Endothelial cell of umbilical vein (primary cell): ENCODE measurements at regions not wholly inside any gene's neighbourhood (a gene's known extent, or its start where the extent isn't known, plus 50 kb on each side); places are given as distances from the start of the nearest gene placed in this dataset.
A peak's percentile ranks its signal among the peaks of the same experiment; 100 is the strongest.

Source experiments
- BruUV-seq: library from RNA; stranded (reverse); fragments of 400-500 nt; replicated peaks from 2 replicates; lab custom pipeline; 2021; lab: Mats Ljungman, UMichigan
- CTCF ChIA-PET: fragments of 300-600, 350-600 bp; sonication (Branson Sonifier 250); formaldehyde crosslinking; loops from one replicate; lab custom pipeline; 2021; ENCODE audit warnings: antibody characterized with exemption, inconsistent platforms; lab: Charles Lee
- POLR2A ChIA-PET: fragments of 300-600, 350-600 bp; sonication (Branson Sonifier 250); formaldehyde crosslinking; loops from one replicate; lab custom pipeline; 2021; ENCODE audit warnings: antibody characterized with exemption, inconsistent platforms; lab: Charles Lee
- DNase-seq: peaks from one replicate; pipeline ENCODE4 v3.0.0-alpha.2; 2011; ENCODE audit warnings: low read depth, low spot score
- FAIRE-seq: peaks from 2 replicates; lab custom pipeline; 2011; peaks lifted over from hg19 to GRCh38; lab: Jason Lieb, UNC
- H2AFZ ChIP-seq: 2 replicates; pipeline ENCODE4 v1.6.0; 2012; ENCODE audit warnings: low read depth, low read length, control low read depth, inconsistent platforms
- H3K27ac ChIP-seq: 2 replicates; pipeline ENCODE4 v1.5.1; 2011; ENCODE audit warnings: low read depth, mild to moderate bottlenecking, control low read depth, low read length, moderate library complexity; ENCODE audit not compliant: insufficient read depth
- H3K27me3 ChIP-seq, 2 experiments: 2 replicates each; pipeline versions ENCODE4 v1.6.0 to v1.6.1; 2011; ENCODE audit warnings: low read length in 2 of 2, mixed read lengths in 1 of 2; ENCODE audit not compliant: control insufficient read depth in 2 of 2, insufficient read depth in 2 of 2
- H3K36me3 ChIP-seq, 2 experiments: 2 replicates in 1 of 2; 3 replicates in 1 of 2; pipeline ENCODE4 v1.5.1; 2011; ENCODE audit warnings: low read length in 2 of 2, mild to moderate bottlenecking in 1 of 2, moderate library complexity in 1 of 2; ENCODE audit not compliant: control insufficient read depth in 2 of 2, insufficient read depth in 2 of 2; ENCODE audit errors: extremely low read depth in 1 of 2
- H3K4me1 ChIP-seq: 3 replicates; pipeline ENCODE4 v1.5.1; 2011; ENCODE audit warnings: mild to moderate bottlenecking, low read length; ENCODE audit not compliant: control insufficient read depth, insufficient read depth; ENCODE audit errors: extremely low read depth
- H3K4me2 ChIP-seq: 2 replicates; pipeline ENCODE4 v1.6.1; 2011; ENCODE audit warnings: low read length, control low read depth, mixed read lengths; ENCODE audit not compliant: insufficient read depth
- H3K4me3 ChIP-seq, 3 experiments: fragments of 200-600 bp in 1 of 3; sonication (generic), shearing (Covaris generic) in 1 of 3; replicated peaks in 1 of 3; 2 replicates each; pipeline ENCODE4 v1.5.1; 2011 to 2016; ENCODE audit warnings: control low read depth in 3 of 3, low read length in 3 of 3, mild to moderate bottlenecking in 2 of 3, inconsistent platforms in 1 of 3, low read depth in 1 of 3, moderate library complexity in 1 of 3; ENCODE audit not compliant: insufficient read depth in 1 of 3
- H3K79me2 ChIP-seq: 2 replicates; pipeline ENCODE4 v1.6.0; 2012; ENCODE audit warnings: low read length, inconsistent platforms; ENCODE audit not compliant: control insufficient read depth, insufficient read depth
- H3K9ac ChIP-seq: replicated peaks from 2 replicates; pipeline ENCODE3; 2011; ENCODE audit warnings: low read length, control low read depth; ENCODE audit not compliant: insufficient read depth; ENCODE audit errors: extremely low read depth
- H3K9me1 ChIP-seq: replicated peaks from 3 replicates; pipeline ENCODE4 v1.6.0; 2011; ENCODE audit warnings: mild to moderate bottlenecking, low read length; ENCODE audit not compliant: control insufficient read depth, insufficient read depth; ENCODE audit errors: extremely low read depth
- H3K9me3 ChIP-seq: replicated peaks from 2 replicates; pipeline ENCODE4 v1.5.1; 2012; ENCODE audit warnings: low read length, inconsistent platforms; ENCODE audit not compliant: control insufficient read depth, insufficient read depth
- H4K20me1 ChIP-seq: replicated peaks from 2 replicates; pipeline ENCODE3; 2011; ENCODE audit warnings: mild to moderate bottlenecking, low read length; ENCODE audit not compliant: control insufficient read depth, insufficient read depth; ENCODE audit errors: extremely low read depth
- EZH2 ChIP-seq: IDR thresholded peaks from 2 replicates; pipeline ENCODE4 v1.6.1; 2012; ENCODE audit warnings: borderline replicate concordance, low read depth, mild to moderate bottlenecking, moderate library complexity, low read length, inconsistent platforms; ENCODE audit not compliant: severe bottlenecking
- FOS ChIP-seq: IDR thresholded peaks from 2 replicates; pipeline ENCODE4 v1.6.1; 2011; ENCODE audit warnings: mild to moderate bottlenecking, low read length, moderate library complexity, borderline replicate concordance; ENCODE audit not compliant: insufficient read depth
- GATA2 ChIP-seq: IDR thresholded peaks from 2 replicates; pipeline ENCODE4 v1.7.0; 2011; ENCODE audit warnings: low read depth, mild to moderate bottlenecking, moderate library complexity, mixed read lengths, low read length; ENCODE audit not compliant: insufficient read length, insufficient read depth
- JUN ChIP-seq: IDR thresholded peaks from 2 replicates; pipeline ENCODE4 v1.6.1; 2011; ENCODE audit warnings: borderline replicate concordance, low read depth; ENCODE audit not compliant: insufficient read length, insufficient read depth
- MAX ChIP-seq: IDR thresholded peaks from 2 replicates; pipeline ENCODE4 v1.6.1; 2011; ENCODE audit not compliant: insufficient read depth, insufficient read length
- MYC ChIP-seq: IDR thresholded peaks from one replicate; pipeline ENCODE4 v1.6.1; 2011; ENCODE audit warnings: mild to moderate bottlenecking, low read depth, low read length
- dilution Hi-C: fragments of 300-500 bp; cut with MboI; formaldehyde crosslinking; loops from one replicate; pipeline ENCODE4 v1.15.0; 2019; ENCODE audit warnings: low sequenced_read_pairs; ENCODE audit not compliant: extremely low pct_ligation_motif_present
- intact Hi-C: fragments of 100-400 bp; cut with micrococcal nuclease; formaldehyde crosslinking; loops from one replicate; pipeline ENCODE4 v1.10.0; 2022
- TF ChIP-seq, protein P1 (sequence below), 2 donors: IDR thresholded peaks; 1 replicate in 1 of 2; 2 replicates in 1 of 2; pipeline ENCODE4 v1.5.1; 2011; ENCODE audit warnings: low read length in 2 of 2, mild to moderate bottlenecking in 2 of 2, moderate library complexity in 2 of 2, control low read depth in 1 of 2, inconsistent platforms in 1 of 2, low read depth in 1 of 2; ENCODE audit not compliant: insufficient read depth in 1 of 2; ENCODE audit errors: extremely low read depth in 1 of 2

DNA sequence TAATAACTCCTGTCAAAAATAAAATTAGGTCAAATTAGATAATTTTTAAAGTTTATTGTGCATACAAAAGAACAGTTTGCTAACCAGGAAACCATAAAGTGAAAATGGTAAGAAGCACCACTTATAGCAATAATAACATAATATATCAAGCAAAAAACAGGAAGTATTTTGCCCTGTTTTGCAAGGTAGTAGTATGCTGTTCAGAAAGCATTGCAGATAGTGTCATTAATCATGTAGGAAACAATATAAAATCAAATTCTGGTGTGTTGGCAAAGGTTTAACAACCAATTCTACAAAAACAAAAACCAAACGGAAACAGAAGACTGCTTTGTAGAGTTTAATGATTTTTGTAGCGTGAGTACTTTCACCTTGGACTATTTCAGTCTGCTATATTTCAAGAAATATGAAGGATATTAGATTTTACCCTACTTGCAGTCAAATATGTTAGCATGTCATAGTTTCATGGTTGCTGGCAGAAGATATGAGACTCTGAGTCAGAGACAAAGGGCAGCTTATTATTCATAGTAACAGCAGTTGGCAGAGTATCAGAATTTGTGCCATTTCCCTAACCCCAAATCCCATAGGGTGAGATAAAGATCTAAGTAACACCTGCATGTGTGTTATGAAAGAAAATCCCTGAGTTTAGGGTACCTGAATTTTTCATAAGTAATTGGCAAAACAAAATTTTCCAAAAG lies 729.0 kb upstream of the BRINP3 start:
- Histone ChIP-seq H3K4me2 (peak overlapping the region; percentile 4), H3K36me3 (no peaks in the 10 kb centered on the region), H3K9me1 (no peaks in the 10 kb centered on the region), H3K27ac (no peak overlapping the region), H2AFZ (no peak overlapping the region), H3K9me3 (no peaks in the 10 kb centered on the region), H3K27me3 (no peaks in the 10 kb centered on the region), H3K4me1 (no peaks in the 10 kb centered on the region), H3K79me2 (no peaks in the 10 kb centered on the region), H3K4me3 (no peak overlapping the region), H3K9ac (no peak overlapping the region), H4K20me1 (no peaks in the 10 kb centered on the region)
- intact Hi-C loops (no loop called here), dilution Hi-C loops (no loop called here)
- peak; percentile 80 for DNase-seq
- no TSS peak for BruUV-seq
- ChIA-PET POLR2A (no interaction called here), CTCF (interaction anchor here (1.9 kb wide), 1 partner anchor 9 kb away, joined by 5 read pairs; no protein-coding TSS in a partner anchor)
- no peak for FAIRE-seq
- peak; percentile 7 for TF ChIP-seq FOS
- TF ChIP-seq GATA2, result peak; percentile 65
- TF ChIP-seq MAX, result no peak
- TF ChIP-seq EZH2, result no peak

GRCh38 chr1:191222206-191222605 lies 744.5 kb upstream of the BRINP3 start:
- H3K79me2 ChIP-seq, result no peaks in the 10 kb centered on the region
- H3K27ac ChIP-seq, result no peak overlapping the region
- no peak overlapping the region for H2AFZ ChIP-seq
- FAIRE-seq (no peak), DNase-seq (no peak)
- H3K4me2 ChIP-seq, result no peak overlapping the region
- POLR2A ChIA-PET, result no interaction called here
- no peaks in the 10 kb centered on the region for H3K36me3 ChIP-seq
- no peaks in the 10 kb centered on the region for H3K27me3 ChIP-seq
- H3K4me3 ChIP-seq, result no peak overlapping the region
- TF ChIP-seq JUN (no peak), MAX (no peak), GATA2 (no peak), MYC (no peak)
- TF ChIP-seq, protein P1, sequence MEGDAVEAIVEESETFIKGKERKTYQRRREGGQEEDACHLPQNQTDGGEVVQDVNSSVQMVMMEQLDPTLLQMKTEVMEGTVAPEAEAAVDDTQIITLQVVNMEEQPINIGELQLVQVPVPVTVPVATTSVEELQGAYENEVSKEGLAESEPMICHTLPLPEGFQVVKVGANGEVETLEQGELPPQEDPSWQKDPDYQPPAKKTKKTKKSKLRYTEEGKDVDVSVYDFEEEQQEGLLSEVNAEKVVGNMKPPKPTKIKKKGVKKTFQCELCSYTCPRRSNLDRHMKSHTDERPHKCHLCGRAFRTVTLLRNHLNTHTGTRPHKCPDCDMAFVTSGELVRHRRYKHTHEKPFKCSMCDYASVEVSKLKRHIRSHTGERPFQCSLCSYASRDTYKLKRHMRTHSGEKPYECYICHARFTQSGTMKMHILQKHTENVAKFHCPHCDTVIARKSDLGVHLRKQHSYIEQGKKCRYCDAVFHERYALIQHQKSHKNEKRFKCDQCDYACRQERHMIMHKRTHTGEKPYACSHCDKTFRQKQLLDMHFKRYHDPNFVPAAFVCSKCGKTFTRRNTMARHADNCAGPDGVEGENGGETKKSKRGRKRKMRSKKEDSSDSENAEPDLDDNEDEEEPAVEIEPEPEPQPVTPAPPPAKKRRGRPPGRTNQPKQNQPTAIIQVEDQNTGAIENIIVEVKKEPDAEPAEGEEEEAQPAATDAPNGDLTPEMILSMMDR (IDR thresholded peaks at IDR 0.05; ENCODE audit: extremely low read depth in 1 of 2, insufficient read depth in 1 of 2, low read depth in 1 of 2, low read length in 2 of 2), result no peak
- no peaks in the 10 kb centered on the region for H3K9me1 ChIP-seq
- no peaks in the 10 kb centered on the region for H3K9me3 ChIP-seq
- dilution Hi-C loops (no loop called here), intact Hi-C loops (no loop called here)
- H4K20me1 ChIP-seq, result no peaks in the 10 kb centered on the region
- no TSS peak for BruUV-seq
- H3K4me1 ChIP-seq, result peaks cover 4% of the 10 kb centered on the region
- no peak overlapping the region for H3K9ac ChIP-seq
- CTCF ChIA-PET, result no interaction called here
